GM19438 (cell line): ENCODE measurements at regions not wholly inside any gene's neighbourhood (a gene's known extent, or its start where the extent isn't known, plus 50 kb on each side); places are given as distances from the start of the nearest gene placed in this dataset.
"Not testable (repeated sequence)": the region's sequence is repeated elsewhere in the genome, so short reads cannot be mapped to it uniquely, and the experiment has no call there.

Source experiments
- ATAC-seq: cut with Tn5 transposase; IDR thresholded peaks from one replicate; pipeline ENCODE4 v1.9.1; 2021; ENCODE audit warnings: low read depth; ENCODE audit not compliant: unreplicated experiment

DNA sequence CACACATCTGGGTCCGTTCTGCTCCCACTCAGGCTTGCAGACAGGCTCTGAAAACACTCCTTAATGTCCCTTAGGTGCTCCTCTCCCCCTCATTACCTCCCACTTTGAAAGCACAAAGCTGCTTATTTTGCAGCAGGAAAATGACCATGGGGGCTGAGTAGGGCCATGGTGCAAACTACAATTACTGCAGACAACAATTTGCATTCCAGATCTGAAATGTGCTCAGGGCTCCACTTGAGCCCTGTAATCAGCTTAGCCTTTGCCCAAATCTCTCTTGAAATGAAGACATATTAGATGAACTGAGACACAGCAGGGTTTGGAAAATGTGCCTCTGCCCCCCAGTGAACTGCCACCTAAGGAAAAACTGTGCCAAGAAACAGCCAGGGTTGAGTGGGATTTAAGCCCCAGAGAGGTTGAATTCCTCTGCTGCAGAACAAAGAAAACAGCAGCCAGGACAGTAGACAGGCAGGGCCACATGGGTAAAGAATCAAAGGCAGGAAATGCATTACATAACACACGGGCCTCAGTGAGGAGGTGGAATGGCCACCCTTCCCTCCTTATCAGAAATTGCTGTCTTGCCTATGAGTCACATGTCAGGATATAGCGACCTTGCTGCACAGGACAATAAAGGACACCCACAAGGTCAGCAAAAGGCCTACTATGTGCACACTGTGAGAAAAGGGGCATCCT lies 126.8 kb upstream of the ARHGEF3 start:
- ATAC-seq = no peak

- no peak for ATAC-seq
These were observed 126.1 kb upstream of the ARHGEF3 start for GRCh38 chr3:56927855-56928254.

- no peak for ATAC-seq
These were observed 125.2 kb upstream of the ARHGEF3 start for GRCh38 chr3:56926947-56927282.

DNA sequence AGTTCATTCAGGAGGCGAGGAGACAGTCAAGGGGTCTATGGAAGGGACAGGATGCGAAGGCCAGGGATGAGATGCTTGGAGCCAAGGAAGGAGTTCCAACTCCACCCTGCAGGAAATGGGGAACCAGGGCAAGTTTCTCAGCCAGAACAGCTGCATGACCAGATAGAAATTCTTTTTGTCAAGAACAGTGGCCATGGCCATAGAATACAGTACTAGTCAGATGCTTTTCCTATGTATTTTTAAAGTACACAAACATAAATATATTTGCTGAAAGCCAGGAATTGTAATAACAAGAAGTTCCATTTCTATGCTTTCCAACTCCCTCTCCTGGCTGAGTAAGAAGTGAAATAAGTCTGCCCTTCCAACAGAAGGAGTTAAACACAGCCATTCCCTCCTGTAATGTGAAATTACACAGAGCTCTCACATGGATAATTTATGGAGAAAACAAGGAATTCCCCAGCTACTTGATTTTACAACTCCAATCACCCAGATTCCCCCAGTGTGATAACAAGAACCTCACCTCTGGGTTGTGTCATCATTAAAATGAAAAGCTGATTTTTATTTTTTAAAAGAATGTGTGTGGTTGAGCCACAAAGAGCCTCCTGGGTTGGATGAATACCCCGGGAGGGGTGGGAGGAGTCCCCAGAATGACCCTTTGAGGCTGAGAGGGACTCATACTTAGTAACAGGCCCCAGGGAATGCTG lies 124.6 kb upstream of the ARHGEF3 start:
- no peak for ATAC-seq

DNA sequence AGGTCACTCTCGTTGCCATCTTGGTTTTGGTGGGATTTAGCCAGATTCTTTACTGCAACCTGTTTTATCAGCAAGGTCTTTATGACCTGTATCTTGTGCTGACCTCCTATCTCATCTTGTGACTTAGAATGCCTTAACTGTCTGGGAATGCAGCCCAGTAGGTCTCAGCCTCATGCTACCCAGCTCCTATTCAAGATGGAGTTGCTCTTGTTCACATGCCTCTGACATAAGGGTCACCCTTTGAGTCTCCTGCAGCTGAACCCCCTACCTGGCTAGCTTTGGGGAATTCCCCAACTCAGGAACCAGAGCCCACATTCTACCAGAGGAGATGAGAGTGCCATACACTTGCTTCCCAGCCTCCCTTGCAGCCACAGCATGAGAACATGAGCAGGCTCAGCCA lies 123.0 kb upstream of the ARHGEF3 start:
- ATAC-seq = not testable (repeated sequence)

- ATAC-seq = no peak
These were observed 121.9 kb upstream of the ARHGEF3 start for GRCh38 chr3:56923526-56924224.

DNA sequence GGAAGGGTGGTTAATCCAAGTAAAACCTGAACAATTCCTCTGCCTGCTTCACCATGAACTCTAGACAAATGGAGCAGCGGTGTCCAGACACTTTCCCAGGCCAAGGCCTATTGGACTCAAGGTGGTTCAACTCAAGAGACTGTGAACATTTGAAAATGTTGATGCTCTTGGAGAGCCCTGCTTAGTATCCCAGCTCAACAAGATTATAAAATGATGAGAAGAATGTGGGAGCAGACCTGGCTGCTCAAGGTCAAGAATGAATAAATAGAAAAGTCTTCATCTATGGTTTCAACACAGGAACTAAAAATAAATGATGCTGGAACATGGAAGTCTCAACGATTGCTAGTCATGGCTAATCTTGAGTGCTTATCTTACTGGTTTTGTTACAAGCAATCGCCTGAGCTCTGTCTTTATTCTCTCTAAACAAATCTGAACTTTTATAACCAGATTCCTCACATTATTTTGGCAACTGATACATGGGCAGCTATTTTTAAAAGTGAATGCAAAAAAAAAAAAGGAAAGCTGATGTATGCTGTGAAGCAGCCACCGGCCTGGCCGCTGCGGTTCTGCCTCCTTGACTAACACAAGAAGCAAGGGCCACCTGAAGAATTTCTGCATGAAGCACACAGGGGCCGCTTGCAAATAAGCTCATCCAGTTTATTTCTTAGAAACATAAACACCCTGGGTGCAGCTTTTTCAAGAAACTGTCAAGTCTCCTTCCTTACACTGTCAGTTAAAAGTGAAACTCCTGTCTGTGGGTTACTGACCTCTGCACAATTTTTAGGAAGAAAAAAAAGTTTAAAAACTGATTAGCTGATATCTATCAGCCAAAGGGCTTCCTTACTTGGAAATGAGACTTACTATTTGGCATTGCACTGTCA lies 120.1 kb upstream of the ARHGEF3 start:
- no peak for ATAC-seq

- ATAC-seq = no peak
These were observed 118.0 kb upstream of the ARHGEF3 start for GRCh38 chr3:56919797-56920195.

- no peak for ATAC-seq
These were observed 117.5 kb upstream of the ARHGEF3 start for GRCh38 chr3:56919137-56919796.

DNA sequence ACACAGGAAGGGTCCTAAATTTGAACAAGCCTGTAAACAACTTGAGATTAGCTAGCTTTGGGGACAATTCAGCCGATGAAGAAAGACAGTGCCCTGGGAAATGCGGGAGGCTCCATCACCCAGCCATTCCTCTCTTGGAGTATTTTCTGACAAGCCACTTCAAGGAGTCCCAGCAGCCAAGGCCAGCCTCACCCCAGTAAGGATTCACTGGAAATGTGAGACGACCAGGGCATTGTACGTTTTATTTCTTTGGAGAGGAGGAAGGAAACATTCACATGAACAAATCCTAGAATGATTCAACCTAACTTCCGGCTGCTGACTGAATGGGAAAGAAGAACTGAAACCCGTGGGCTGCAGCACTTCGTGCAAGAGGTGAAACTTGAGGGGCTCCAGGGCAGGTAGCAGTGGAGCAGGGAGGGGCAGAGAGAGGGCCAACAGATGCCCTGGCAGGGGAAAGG lies 116.4 kb upstream of the ARHGEF3 start:
- peak; percentile 47 for ATAC-seq

- peak; percentile 54 for ATAC-seq
These were observed 115.8 kb upstream of the ARHGEF3 start for GRCh38 chr3:56917361-56918110.

DNA sequence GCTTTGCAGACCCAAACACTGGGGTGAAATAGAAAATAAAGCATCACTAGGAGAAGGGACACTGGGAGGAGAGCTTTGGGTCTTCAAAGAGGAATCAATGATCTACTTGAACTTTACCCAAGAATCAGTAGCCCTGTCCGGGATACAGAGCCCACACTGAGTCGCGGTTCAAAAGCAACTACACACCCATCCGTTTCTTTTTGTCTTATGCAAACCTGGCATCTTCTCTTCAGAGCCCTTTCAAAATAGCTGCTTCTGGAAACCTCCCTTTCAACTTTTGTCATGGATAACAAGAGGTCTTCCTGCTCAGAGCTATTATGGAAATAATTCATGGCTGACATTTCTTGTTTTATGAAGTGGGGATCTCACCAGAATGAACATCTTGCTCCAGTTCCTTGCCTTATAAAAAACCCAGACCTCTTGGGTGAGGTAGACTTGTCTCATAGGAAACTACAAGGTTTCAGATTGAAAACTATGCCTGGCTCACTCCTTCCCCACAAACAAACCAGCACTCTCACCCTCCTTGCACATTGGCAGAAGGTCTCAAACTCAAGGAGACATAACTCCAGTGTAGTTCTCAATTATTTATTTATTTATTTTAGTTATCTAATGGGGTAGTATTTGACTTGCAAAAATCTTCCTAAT lies 115.1 kb upstream of the ARHGEF3 start:
- no peak for ATAC-seq

DNA sequence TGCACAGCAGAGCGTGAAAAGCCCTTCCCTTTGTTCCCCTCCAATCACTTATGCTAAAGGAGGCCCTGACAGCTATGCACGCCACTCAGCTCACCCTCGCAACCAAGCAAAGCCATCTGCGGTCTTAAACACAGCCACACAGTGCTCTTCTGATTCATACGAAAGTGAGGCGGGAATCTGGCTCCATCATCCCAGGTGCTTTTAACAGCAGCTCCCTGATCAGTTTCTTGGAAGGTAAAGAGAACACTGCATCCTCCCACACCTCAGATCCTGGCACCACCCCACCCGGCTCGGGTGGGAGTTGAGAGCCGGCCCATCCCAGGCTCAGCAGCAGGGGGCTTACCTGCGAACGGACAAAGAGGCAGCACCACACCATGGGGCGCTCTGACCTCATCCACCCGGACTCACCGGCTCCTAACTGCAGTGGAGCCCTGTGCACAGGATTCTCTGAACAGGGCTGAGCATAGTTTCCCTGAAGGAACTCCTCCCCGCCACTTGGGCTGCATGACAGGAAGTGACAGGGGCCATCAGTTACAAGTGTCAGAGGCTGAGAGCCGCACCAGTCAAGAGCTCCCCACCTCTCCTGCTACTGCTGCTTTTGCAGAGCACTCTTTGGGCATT lies 114.3 kb upstream of the ARHGEF3 start:
- peak; percentile 43 for ATAC-seq

DNA sequence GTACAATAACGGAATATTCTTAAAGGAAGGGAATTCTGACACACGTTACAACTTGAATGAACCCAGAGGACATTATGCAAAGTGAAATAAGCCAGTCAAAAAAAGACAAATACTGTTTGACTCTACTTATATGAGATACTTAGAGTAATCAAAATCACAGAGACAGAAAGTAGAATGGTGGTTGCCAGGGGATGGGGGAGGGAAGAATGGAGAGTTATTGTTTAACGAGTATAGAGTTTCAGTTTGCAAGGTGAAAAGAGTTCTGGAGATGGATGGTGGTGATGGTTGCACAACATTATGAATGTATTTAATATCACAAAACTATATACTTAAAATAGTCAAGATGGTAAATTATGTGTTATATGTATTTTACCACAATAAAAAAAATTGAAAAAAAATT lies 112.9 kb upstream of the ARHGEF3 start:
- no peak for ATAC-seq

GRCh38 chr3:56911363-56911762 lies 109.6 kb upstream of the ARHGEF3 start:
- ATAC-seq = no peak

DNA sequence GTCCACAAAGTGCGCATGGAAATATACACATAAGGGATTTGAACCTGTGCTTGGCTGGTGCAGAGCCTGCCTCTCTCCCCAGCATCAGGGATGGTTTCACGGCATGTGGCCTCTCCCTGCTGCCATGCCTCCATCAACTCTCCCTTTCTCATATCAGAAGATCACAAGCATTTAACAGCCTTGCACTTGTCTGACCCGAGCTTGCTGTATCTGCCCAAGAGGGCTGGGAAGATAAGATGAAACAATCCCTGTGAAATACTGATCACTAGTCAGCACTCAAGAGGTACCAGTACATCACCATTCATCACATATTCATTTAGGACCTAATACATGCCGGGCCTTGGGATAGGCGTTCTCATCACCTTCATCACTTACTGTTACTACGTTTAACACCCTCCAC lies 107.6 kb upstream of the ARHGEF3 start:
- ATAC-seq = no peak

GRCh38 chr3:56908004-56908403 lies 106.3 kb upstream of the ARHGEF3 start:
- ATAC-seq = no peak

- no peak for ATAC-seq
These were observed 102.9 kb upstream of the ARHGEF3 start for GRCh38 chr3:56904552-56905215.
